Sigmoid colon (tissue), 4 donors: ENCODE measurements at regions not wholly inside any gene's neighbourhood (a gene's known extent, or its start where the extent isn't known, plus 50 kb on each side); places are given as distances from the start of the nearest gene placed in this dataset.

Experiments
- CTCF ChIP-seq, 4 experiments: fragments of 450-650 bp in 3 of 4; fragments of 200-600 bp in 1 of 4; IDR thresholded peaks; one replicate each; pipeline ENCODE4 v1.5.1; 2016 to 2019; ENCODE audit warnings: antibody characterized with exemption in 4 of 4, mild to moderate bottlenecking in 3 of 4, moderate library complexity in 2 of 4
- EP300 ChIP-seq, 4 donors: sonication (generic); formaldehyde crosslinking; IDR thresholded peaks; one replicate each; pipeline ENCODE4 v1.6.1; 2017; ENCODE audit warnings: antibody characterized with exemption in 4 of 4
- POLR2A ChIP-seq, 2 donors: fragments of 450-650 bp; IDR thresholded peaks; one replicate each; pipeline ENCODE4 v1.6.1; 2016; ENCODE audit warnings: antibody characterized with exemption in 2 of 2, mild to moderate bottlenecking in 2 of 2, moderate library complexity in 2 of 2

GRCh38 chr3:94356581-94356980 is 293.7 kb downstream of the NSUN3 start:
- TF ChIP-seq CTCF (IDR thresholded peaks at IDR 0.05) (no peak), EP300 (IDR thresholded peaks at IDR 0.05) (no peak), POLR2A (IDR thresholded peaks at IDR 0.05) (no peak)
